Activated CD8-positive, alpha-beta T cell treated with anti-CD3 and anti-CD28 coated beads, Interleukin-2, amount 10 ng/mL, durations not matched to agents 7 days and 5 days (primary cell): ENCODE measurements at regions not wholly inside any gene's neighbourhood (a gene's known extent, or its start where the extent isn't known, plus 50 kb on each side); places are given as distances from the start of the nearest gene placed in this dataset.

Experiments used
- ATAC-seq: fragments of 150-1000 bp; cut with Tn5 transposase; one replicate; pipeline ENCODE4 v1.10.0; 2021; ENCODE audit warnings: moderate library complexity
- CTCF ChIA-PET: fragments of 350-600 bp; sonication (Branson Sonifier 250); formaldehyde crosslinking; loops from one replicate; lab custom pipeline; 2021; ENCODE audit warnings: antibody characterized with exemption; lab: Charles Lee
- POLR2A ChIA-PET: fragments of 350-600 bp; sonication (Branson Sonifier 250); formaldehyde crosslinking; loops from one replicate; lab custom pipeline; 2021; ENCODE audit warnings: antibody characterized with exemption; lab: Charles Lee
- DNase-seq: peaks from one replicate; pipeline ENCODE4 v3.0.0-alpha.2; 2020
- H3K27ac Mint-ChIP-seq: one replicate; pipeline ENCODE4 v1.8.0; 2021; ENCODE audit warnings: mild to moderate bottlenecking, mixed read lengths
- H3K27me3 Mint-ChIP-seq: one replicate; pipeline ENCODE4 v1.8.0; 2021; ENCODE audit warnings: low read depth, mixed read lengths
- H3K36me3 Mint-ChIP-seq: one replicate; pipeline ENCODE4 v1.8.0; 2021; ENCODE audit warnings: low read depth, mixed read lengths
- H3K4me1 Mint-ChIP-seq: one replicate; pipeline ENCODE4 v1.8.0; 2021; ENCODE audit warnings: low read depth, mixed read lengths
- H3K4me3 Mint-ChIP-seq: one replicate; pipeline ENCODE4 v1.8.0; 2021; ENCODE audit warnings: mild to moderate bottlenecking, mixed read lengths
- H3K9me3 Mint-ChIP-seq: one replicate; pipeline ENCODE4 v1.8.0; 2022; ENCODE audit warnings: mixed read lengths; ENCODE audit not compliant: insufficient read depth

- no peak for DNase-seq
- H3K4me1 Mint-ChIP-seq = no peaks in the 10 kb centered on the region
- H3K9me3 Mint-ChIP-seq = no peaks in the 10 kb centered on the region
- no peak overlapping the region for H3K4me3 Mint-ChIP-seq
- POLR2A ChIA-PET = no interaction called here
- no peaks in the 10 kb centered on the region for H3K36me3 Mint-ChIP-seq
- CTCF ChIA-PET = no interaction called here
- no peak overlapping the region for H3K27ac Mint-ChIP-seq
- ATAC-seq = no peak
- no peaks in the 10 kb centered on the region for H3K27me3 Mint-ChIP-seq
Measured at GRCh38 chr1:30321246-30321910, 402.0 kb downstream of the MATN1 start.

DNA sequence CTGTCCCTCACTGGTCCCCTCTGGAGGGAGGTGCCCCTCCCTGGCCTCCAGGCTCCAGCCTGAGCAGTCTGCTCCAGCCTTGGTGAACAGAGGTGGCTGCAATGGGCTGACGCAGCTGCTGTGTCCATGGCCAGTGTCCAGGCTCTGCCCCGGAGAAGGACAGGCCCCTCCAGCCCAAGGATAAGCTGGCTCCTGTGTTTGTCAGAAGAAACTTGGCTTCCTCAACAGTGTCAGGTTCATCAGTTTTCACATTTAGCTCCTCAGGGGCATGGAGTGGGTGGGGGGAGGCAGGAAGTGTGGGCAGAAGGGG, 402.8 kb downstream of the MATN1 start:
- CTCF ChIA-PET = no interaction called here
- ATAC-seq (no peak), DNase-seq (no peak)
- H3K36me3 Mint-ChIP-seq = no peaks in the 10 kb centered on the region
- H3K4me1 Mint-ChIP-seq = no peaks in the 10 kb centered on the region
- POLR2A ChIA-PET = no interaction called here
- no peaks in the 10 kb centered on the region for H3K9me3 Mint-ChIP-seq
- no peaks in the 10 kb centered on the region for H3K27me3 Mint-ChIP-seq
- H3K4me3 Mint-ChIP-seq = no peak overlapping the region
- no peak overlapping the region for H3K27ac Mint-ChIP-seq

GRCh38 chr1:30319765-30320580, 403.4 kb downstream of the MATN1 start:
- ATAC-seq = no peak
- no peaks in the 10 kb centered on the region for H3K9me3 Mint-ChIP-seq
- H3K4me1 Mint-ChIP-seq = no peaks in the 10 kb centered on the region
- ChIA-PET POLR2A (no interaction called here), CTCF (no interaction called here)
- no peaks in the 10 kb centered on the region for H3K27me3 Mint-ChIP-seq
- no peak overlapping the region for H3K27ac Mint-ChIP-seq
- no peak for DNase-seq
- H3K4me3 Mint-ChIP-seq = no peak overlapping the region
- no peaks in the 10 kb centered on the region for H3K36me3 Mint-ChIP-seq

DNA sequence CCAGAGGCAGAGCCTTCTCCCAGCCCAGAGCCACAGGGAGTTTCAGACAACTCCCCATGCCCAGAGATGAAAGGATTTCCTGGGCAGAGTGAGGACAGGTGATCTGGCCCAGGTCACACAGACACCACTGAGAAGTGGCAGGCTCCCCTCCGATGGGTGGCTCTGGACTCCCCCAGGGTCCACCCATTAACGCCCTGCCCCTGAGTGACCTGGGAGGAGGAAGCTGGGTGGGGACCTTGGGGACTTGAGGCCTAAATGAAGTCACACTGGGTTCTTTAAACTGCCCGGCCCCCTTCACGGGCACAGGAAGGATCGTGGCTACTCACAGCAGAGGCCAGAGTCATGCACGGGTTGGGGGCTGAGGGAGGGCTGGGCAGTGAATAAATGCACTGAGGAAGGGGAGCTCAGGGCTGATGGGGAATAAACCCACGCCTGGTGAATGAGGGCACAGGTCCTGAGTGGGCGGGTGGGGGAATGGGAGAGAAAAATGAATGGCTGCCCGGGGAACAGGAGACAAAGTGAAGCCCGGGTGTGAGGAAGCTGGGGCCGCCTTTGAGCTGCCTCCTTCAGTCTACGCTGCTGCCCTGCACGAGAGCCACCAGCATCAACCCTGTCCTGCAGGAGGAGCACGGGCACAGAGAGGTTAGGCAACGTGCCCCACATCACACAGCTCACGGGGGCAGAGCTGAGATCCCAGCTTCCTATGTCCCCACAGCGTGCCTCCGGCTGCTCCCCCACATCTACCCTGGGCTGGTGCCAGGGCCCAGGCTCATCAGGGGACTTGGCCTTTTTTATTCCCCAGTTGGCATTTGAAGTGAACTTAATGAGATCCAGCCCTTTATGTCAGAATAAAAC, 404.3 kb downstream of the MATN1 start:
- Mint-ChIP-seq H3K4me1 (no peaks in the 10 kb centered on the region), H3K36me3 (no peaks in the 10 kb centered on the region), H3K4me3 (no peak overlapping the region), H3K27me3 (no peaks in the 10 kb centered on the region), H3K27ac (no peak overlapping the region), H3K9me3 (no peaks in the 10 kb centered on the region)
- DNase-seq = no peak
- POLR2A ChIA-PET = no interaction called here
- CTCF ChIA-PET = no interaction called here
- ATAC-seq = no peak

DNA sequence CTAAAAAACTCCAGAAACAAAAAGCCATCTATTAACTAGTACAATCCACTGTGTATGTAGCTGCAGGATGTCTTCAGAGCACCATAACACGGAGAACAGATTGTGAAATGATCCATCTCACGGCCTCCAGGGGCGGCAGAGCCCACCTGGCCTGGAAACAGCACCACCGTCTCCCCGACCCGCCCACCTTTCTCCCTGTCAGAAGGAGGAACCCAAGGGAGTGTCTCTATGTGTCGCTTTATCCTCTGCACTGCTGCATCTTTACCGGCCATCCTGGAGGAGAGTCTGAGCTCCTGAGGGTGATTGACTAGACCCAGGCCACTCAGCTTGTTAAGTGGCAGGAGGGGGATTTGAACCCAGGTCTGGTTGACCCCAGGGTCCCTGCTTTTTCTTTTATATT, 405.0 kb downstream of the MATN1 start:
- ChIA-PET POLR2A (no interaction called here), CTCF (no interaction called here)
- H3K4me3 Mint-ChIP-seq = no peak overlapping the region
- no peaks in the 10 kb centered on the region for H3K36me3 Mint-ChIP-seq
- DNase-seq (no peak), ATAC-seq (no peak)
- no peaks in the 10 kb centered on the region for H3K9me3 Mint-ChIP-seq
- H3K27me3 Mint-ChIP-seq = no peaks in the 10 kb centered on the region
- no peaks in the 10 kb centered on the region for H3K4me1 Mint-ChIP-seq
- no peak overlapping the region for H3K27ac Mint-ChIP-seq

GRCh38 chr1:30317921-30318320, 405.5 kb downstream of the MATN1 start:
- no peaks in the 10 kb centered on the region for H3K9me3 Mint-ChIP-seq
- H3K4me3 Mint-ChIP-seq = no peak overlapping the region
- DNase-seq (no peak), ATAC-seq (no peak)
- H3K27me3 Mint-ChIP-seq = no peaks in the 10 kb centered on the region
- no peaks in the 10 kb centered on the region for H3K4me1 Mint-ChIP-seq
- CTCF ChIA-PET = no interaction called here
- H3K36me3 Mint-ChIP-seq = no peaks in the 10 kb centered on the region
- POLR2A ChIA-PET = no interaction called here
- no peak overlapping the region for H3K27ac Mint-ChIP-seq

DNA sequence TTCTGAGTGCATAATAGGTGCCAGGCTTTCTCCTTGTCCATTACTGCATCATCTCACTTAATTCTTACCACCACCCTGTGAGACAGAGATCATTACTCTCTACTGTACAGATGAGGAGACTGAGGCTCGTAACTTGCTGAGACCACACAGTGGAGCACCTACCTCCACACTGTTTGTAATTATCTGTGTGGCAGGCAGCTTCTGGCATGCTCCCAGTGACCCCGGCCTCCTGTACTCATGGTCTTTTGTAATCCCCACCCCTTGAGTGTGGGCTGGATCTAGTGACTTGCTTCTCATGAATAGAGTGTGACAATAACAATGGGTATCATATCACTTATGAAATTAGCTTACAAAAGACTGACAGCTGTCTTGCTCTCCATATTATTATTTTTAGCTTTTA, 407.3 kb downstream of the MATN1 start:
- Mint-ChIP-seq H3K27me3 (no peaks in the 10 kb centered on the region), H3K36me3 (no peaks in the 10 kb centered on the region), H3K4me3 (no peak overlapping the region), H3K27ac (no peak overlapping the region), H3K4me1 (no peaks in the 10 kb centered on the region), H3K9me3 (no peaks in the 10 kb centered on the region)
- ChIA-PET POLR2A (no interaction called here), CTCF (no interaction called here)
- no peak for DNase-seq
- no peak for ATAC-seq

- Mint-ChIP-seq H3K36me3 (no peaks in the 10 kb centered on the region), H3K27ac (no peak overlapping the region), H3K9me3 (no peaks in the 10 kb centered on the region), H3K27me3 (no peaks in the 10 kb centered on the region), H3K4me1 (no peaks in the 10 kb centered on the region), H3K4me3 (no peak overlapping the region)
- DNase-seq = no peak
- ATAC-seq = no peak
- ChIA-PET CTCF (no interaction called here), POLR2A (interaction anchor here (0.5 kb wide), 1 partner anchor 409 kb away, joined by 3 read pairs; no protein-coding TSS in a partner anchor)
Measured at GRCh38 chr1:30315185-30315960, 408.0 kb downstream of the MATN1 start.

DNA sequence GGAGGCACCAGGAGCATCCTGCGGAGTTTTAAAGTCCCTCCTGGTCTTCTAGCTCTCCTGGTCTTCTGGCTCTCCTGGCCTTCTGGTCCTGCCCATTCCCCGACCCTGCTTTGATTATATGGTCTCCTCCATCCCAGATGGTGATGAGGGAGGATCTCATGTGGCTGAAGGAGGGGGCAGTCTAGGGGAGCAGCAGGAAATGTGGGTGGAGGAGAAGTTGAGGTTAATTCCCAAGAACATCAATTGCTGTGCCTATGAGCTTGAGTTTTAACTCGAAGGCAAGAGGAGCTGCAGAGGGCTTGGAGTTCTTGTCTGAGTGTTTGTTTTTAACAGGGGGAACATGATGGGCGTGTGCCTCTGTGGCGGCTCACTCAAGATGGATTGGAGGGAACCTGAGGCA, 408.8 kb downstream of the MATN1 start:
- no peaks in the 10 kb centered on the region for H3K27me3 Mint-ChIP-seq
- POLR2A ChIA-PET = no interaction called here
- no peak for DNase-seq

GRCh38 chr1:30313584-30313983, 409.8 kb downstream of the MATN1 start:
- POLR2A ChIA-PET = no interaction called here
- H3K4me1 Mint-ChIP-seq = no peaks in the 10 kb centered on the region
- H3K4me3 Mint-ChIP-seq = no peak overlapping the region
- H3K36me3 Mint-ChIP-seq = no peaks in the 10 kb centered on the region
- H3K27ac Mint-ChIP-seq = no peak overlapping the region
- no peak for ATAC-seq
- DNase-seq = no peak
- CTCF ChIA-PET = no interaction called here
- H3K27me3 Mint-ChIP-seq = no peaks in the 10 kb centered on the region
- no peaks in the 10 kb centered on the region for H3K9me3 Mint-ChIP-seq

More for the DNA sequence above, 408.8 kb downstream of the MATN1 start:
- no peak overlapping the region for H3K4me3 Mint-ChIP-seq
- H3K4me1 Mint-ChIP-seq = no peaks in the 10 kb centered on the region
- no peak for ATAC-seq
- CTCF ChIA-PET = no interaction called here
- no peaks in the 10 kb centered on the region for H3K36me3 Mint-ChIP-seq
- H3K9me3 Mint-ChIP-seq = no peaks in the 10 kb centered on the region
- no peak overlapping the region for H3K27ac Mint-ChIP-seq

- ChIA-PET CTCF (interaction anchor here (0.9 kb wide), 1 partner anchor 68 kb away, joined by 3 read pairs; no protein-coding TSS in a partner anchor), POLR2A (no interaction called here)
- H3K27ac Mint-ChIP-seq = no peak overlapping the region
- H3K36me3 Mint-ChIP-seq = no peaks in the 10 kb centered on the region
- peaks cover 2% of the 10 kb centered on the region for H3K27me3 Mint-ChIP-seq
- DNase-seq (no peak), ATAC-seq (no peak)
- H3K4me1 Mint-ChIP-seq = no peaks in the 10 kb centered on the region
- no peak overlapping the region for H3K4me3 Mint-ChIP-seq
- no peaks in the 10 kb centered on the region for H3K9me3 Mint-ChIP-seq
Measured at GRCh38 chr1:30313176-30313575, 410.2 kb downstream of the MATN1 start.
